ENCODE measurements at regions not wholly inside any gene's neighbourhood (a gene's known extent, or its start where the extent isn't known, plus 50 kb on each side); places are given as distances from the start of the nearest gene placed in this dataset.

- TF ChIP-seq RAD21 (IDR thresholded peaks at IDR 0.05; ENCODE audit: low read depth) = no peak
- no peak for TF ChIP-seq TEAD4 (IDR thresholded peaks at IDR 0.05)
- TF ChIP-seq FOXM1 (IDR thresholded peaks at IDR 0.05; ENCODE audit: borderline replicate concordance, low read depth) = no peak
- TF ChIP-seq TCF12 (IDR thresholded peaks at IDR 0.05; ENCODE audit: low read depth) = no peak
- TF ChIP-seq CREB1 (IDR thresholded peaks at IDR 0.05; ENCODE audit: low read depth) = no peak
- TF ChIP-seq EP300 (IDR thresholded peaks at IDR 0.05; ENCODE audit: borderline replicate concordance) = no peak
- TF ChIP-seq ZBTB7A (IDR thresholded peaks at IDR 0.05; ENCODE audit: low read depth) = no peak
- TF ChIP-seq, protein P1, sequence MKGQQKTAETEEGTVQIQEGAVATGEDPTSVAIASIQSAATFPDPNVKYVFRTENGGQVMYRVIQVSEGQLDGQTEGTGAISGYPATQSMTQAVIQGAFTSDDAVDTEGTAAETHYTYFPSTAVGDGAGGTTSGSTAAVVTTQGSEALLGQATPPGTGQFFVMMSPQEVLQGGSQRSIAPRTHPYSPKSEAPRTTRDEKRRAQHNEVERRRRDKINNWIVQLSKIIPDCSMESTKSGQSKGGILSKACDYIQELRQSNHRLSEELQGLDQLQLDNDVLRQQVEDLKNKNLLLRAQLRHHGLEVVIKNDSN (IDR thresholded peaks at IDR 0.05) = no peak
- TF ChIP-seq REST (IDR thresholded peaks at IDR 0.05; ENCODE audit: low read depth) = no peak
Observed at GRCh38 chr9:82147798-82148425, 159.3 kb downstream of the SPATA31D1 start.

- TF ChIP-seq CEBPB (IDR thresholded peaks at IDR 0.05) = no peak
- no peak for TF ChIP-seq RAD21 (IDR thresholded peaks at IDR 0.05; ENCODE audit: low read depth)
- no peak for TF ChIP-seq TCF12 (IDR thresholded peaks at IDR 0.05; ENCODE audit: low read depth)
- no peak for TF ChIP-seq TEAD4 (IDR thresholded peaks at IDR 0.05)
- no peak for TF ChIP-seq EP300 (IDR thresholded peaks at IDR 0.05; ENCODE audit: borderline replicate concordance)
- TF ChIP-seq FOXM1 (IDR thresholded peaks at IDR 0.05; ENCODE audit: borderline replicate concordance, low read depth) = no peak
- no peak for TF ChIP-seq CREB1 (IDR thresholded peaks at IDR 0.05; ENCODE audit: low read depth)
- TF ChIP-seq, protein P1 (IDR thresholded peaks at IDR 0.05) = no peak
- no peak for TF ChIP-seq EGR1 (IDR thresholded peaks at IDR 0.05)
- no peak for TF ChIP-seq NFIC (IDR thresholded peaks at IDR 0.05)
- no peak for TF ChIP-seq TAF1 (IDR thresholded peaks at IDR 0.05; ENCODE audit: low read depth)
- no peak for TF ChIP-seq REST (IDR thresholded peaks at IDR 0.05; ENCODE audit: low read depth)
Observed at GRCh38 chr9:82148426-82148810, 159.8 kb downstream of the SPATA31D1 start.

GRCh38 chr9:82148901-82149461, 160.4 kb downstream of the SPATA31D1 start:
- no peak for TF ChIP-seq TCF12 (IDR thresholded peaks at IDR 0.05; ENCODE audit: low read depth)
- TF ChIP-seq EP300 (IDR thresholded peaks at IDR 0.05; ENCODE audit: borderline replicate concordance) = no peak
- no peak for TF ChIP-seq CREB1 (IDR thresholded peaks at IDR 0.05; ENCODE audit: low read depth)
- TF ChIP-seq CEBPB (IDR thresholded peaks at IDR 0.05) = no peak
- TF ChIP-seq YY1 (IDR thresholded peaks at IDR 0.05; ENCODE audit: low read depth) = no peak
- no peak for TF ChIP-seq TAF1 (IDR thresholded peaks at IDR 0.05; ENCODE audit: low read depth)
- no peak for TF ChIP-seq MAX (IDR thresholded peaks at IDR 0.05)

- no peak for TF ChIP-seq TEAD4 (IDR thresholded peaks at IDR 0.05)
- TF ChIP-seq YY1 (IDR thresholded peaks at IDR 0.05; ENCODE audit: low read depth) = no peak
- TF ChIP-seq CREB1 (IDR thresholded peaks at IDR 0.05; ENCODE audit: low read depth) = no peak
- TF ChIP-seq TAF1 (IDR thresholded peaks at IDR 0.05; ENCODE audit: low read depth) = no peak
- no peak for TF ChIP-seq CEBPB (IDR thresholded peaks at IDR 0.05)
- TF ChIP-seq NFIC (IDR thresholded peaks at IDR 0.05) = no peak
- no peak for TF ChIP-seq FOXM1 (IDR thresholded peaks at IDR 0.05; ENCODE audit: borderline replicate concordance, low read depth)
- TF ChIP-seq TCF12 (IDR thresholded peaks at IDR 0.05; ENCODE audit: low read depth) = no peak
- TF ChIP-seq EP300 (IDR thresholded peaks at IDR 0.05; ENCODE audit: borderline replicate concordance) = no peak
- no peak for TF ChIP-seq EGR1 (IDR thresholded peaks at IDR 0.05)
- TF ChIP-seq RAD21 (IDR thresholded peaks at IDR 0.05; ENCODE audit: low read depth) = no peak
- TF ChIP-seq REST (IDR thresholded peaks at IDR 0.05; ENCODE audit: low read depth) = no peak
- no peak for TF ChIP-seq ZBTB7A (IDR thresholded peaks at IDR 0.05; ENCODE audit: low read depth)
- TF ChIP-seq MAX (IDR thresholded peaks at IDR 0.05) = no peak
- TF ChIP-seq, protein P1 (IDR thresholded peaks at IDR 0.05) = no peak
Observed at GRCh38 chr9:82149501-82149946, 161.0 kb downstream of the SPATA31D1 start.

Measured in Ishikawa (cell line).